Mesendoderm (in vitro differentiated cells): ENCODE measurements at regions not wholly inside any gene's neighbourhood (a gene's known extent, or its start where the extent isn't known, plus 50 kb on each side); places are given as distances from the start of the nearest gene placed in this dataset.
A peak's percentile ranks its signal among the peaks of the same experiment; 100 is the strongest.

Experiments used
- DNase-seq: peaks from one replicate; pipeline ENCODE4 v3.0.0; 2013
- H2AK5ac ChIP-seq: 2 replicates; pipeline ENCODE4 v1.6.1; 2013; ENCODE audit warnings: low read length, inconsistent platforms
- H2BK120ac ChIP-seq: 2 replicates; pipeline ENCODE4 v1.6.1; 2013; ENCODE audit warnings: low read depth, mild to moderate bottlenecking, low read length, moderate library complexity, mixed read lengths
- H2BK15ac ChIP-seq: replicated peaks from 2 replicates; pipeline ENCODE4 v1.6.1; 2013; ENCODE audit warnings: low read depth, mild to moderate bottlenecking, moderate library complexity
- H2BK5ac ChIP-seq: 2 replicates; pipeline ENCODE4 v1.6.1; 2013; ENCODE audit warnings: low read length, inconsistent platforms
- H3K18ac ChIP-seq: 2 replicates; pipeline ENCODE4 v1.6.1; 2013; ENCODE audit warnings: mild to moderate bottlenecking, low read length, mixed read lengths
- H3K23ac ChIP-seq: one replicate; pipeline ENCODE4 v1.6.1; 2013; ENCODE audit warnings: low read length
- H3K27ac ChIP-seq: 2 replicates; pipeline ENCODE4 v1.5.1; 2013; ENCODE audit warnings: low read depth, mild to moderate bottlenecking, inconsistent platforms, low read length, moderate library complexity
- H3K27me3 ChIP-seq: 2 replicates; pipeline ENCODE4 v1.6.1; 2013; ENCODE audit warnings: low read length, control low read depth, mild to moderate bottlenecking, inconsistent platforms; ENCODE audit not compliant: insufficient read depth, poor library complexity
- H3K36me3 ChIP-seq: 2 replicates; pipeline ENCODE4 v1.6.1; 2013; ENCODE audit warnings: low read length, inconsistent platforms; ENCODE audit not compliant: control insufficient read depth, insufficient read depth
- H3K4ac ChIP-seq: one replicate; pipeline ENCODE4 v1.6.1; 2013; ENCODE audit warnings: low read depth, mild to moderate bottlenecking, low read length, moderate library complexity
- H3K4me1 ChIP-seq: 2 replicates; pipeline ENCODE4 v1.6.1; 2013; ENCODE audit warnings: low read depth, low read length, inconsistent platforms; ENCODE audit not compliant: control insufficient read depth
- H3K4me2 ChIP-seq: 2 replicates; pipeline ENCODE4 v1.6.1; 2013; ENCODE audit warnings: low read length
- H3K4me3 ChIP-seq: 2 replicates; pipeline ENCODE4 v1.5.1; 2013; ENCODE audit warnings: mild to moderate bottlenecking, low read length
- H3K56ac ChIP-seq: one replicate; pipeline ENCODE4 v1.6.1; 2013; ENCODE audit warnings: low read length
- H3K79me1 ChIP-seq: 2 replicates; pipeline ENCODE4 v1.6.1; 2013; ENCODE audit warnings: low read length, inconsistent platforms
- H3K79me2 ChIP-seq: 2 replicates; pipeline ENCODE4 v1.6.1; 2013; ENCODE audit warnings: mild to moderate bottlenecking, low read length; ENCODE audit not compliant: control insufficient read depth, insufficient read depth
- H3K9ac ChIP-seq: 2 replicates; pipeline ENCODE4 v1.6.1; 2013; ENCODE audit warnings: low read length, inconsistent platforms
- H4K5ac ChIP-seq: one replicate; pipeline ENCODE4 v1.6.1; 2013; ENCODE audit warnings: low read length
- H4K8ac ChIP-seq: one replicate; pipeline ENCODE4 v1.6.1; 2013; ENCODE audit warnings: low read depth, mild to moderate bottlenecking, control low read depth, low read length, moderate library complexity
- WGBS: extraction: QIAGEN DNeasy Blood & Tissue Kit; methylation state at CpG from one replicate; pipeline ENCODE4 v1.1.7; 2013; ENCODE audit warnings: low lambda C conversion rate, missing lambda C conversion rate; ENCODE audit not compliant: insufficient coverage; ENCODE audit errors: extremely low coverage; 5-methylcytosine and 5-hydroxymethylcytosine counted together

DNA sequence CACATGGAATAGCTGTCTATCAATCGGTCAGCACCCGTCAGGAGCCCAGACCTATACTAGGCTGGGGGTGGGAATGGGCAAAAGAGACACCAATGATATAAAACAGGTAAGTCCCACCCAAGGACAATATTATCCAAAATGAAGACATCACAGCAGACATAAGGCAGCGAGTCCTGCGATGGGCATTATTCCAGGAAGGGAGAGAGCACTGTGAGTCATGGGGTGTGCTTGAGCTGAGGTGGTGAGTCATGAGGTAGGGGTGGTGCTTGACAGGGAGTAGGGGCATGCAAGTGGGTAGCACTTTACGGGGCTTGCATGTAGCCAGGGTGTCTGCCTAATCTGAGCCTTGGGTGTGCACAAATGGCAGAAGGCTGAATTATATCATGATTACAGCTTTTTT lies 605.0 kb upstream of the CADM1 start:
- H3K27me3 ChIP-seq: no peaks in the 10 kb centered on the region

DNA sequence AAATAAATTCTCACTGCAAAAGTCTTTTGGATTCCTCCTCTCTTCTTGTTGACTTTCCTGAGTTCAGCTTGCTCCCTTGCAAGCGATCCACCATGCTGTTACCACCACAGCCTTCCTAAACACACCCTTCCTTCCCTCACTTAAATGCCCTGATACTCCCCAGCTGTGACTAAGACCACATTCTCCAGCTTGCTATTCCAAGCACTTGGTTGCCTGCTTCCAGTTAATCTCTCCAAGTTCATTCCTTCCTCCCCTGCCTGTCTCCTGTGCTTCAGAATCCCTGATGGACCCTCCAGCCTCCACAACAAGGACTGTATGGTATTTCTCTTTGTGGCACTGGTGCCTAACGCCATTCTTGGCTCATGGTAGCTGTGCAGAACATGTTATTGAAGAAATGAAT lies 603.9 kb upstream of the CADM1 start:
- no peak overlapping the region for H2BK120ac ChIP-seq
- no peak overlapping the region for H3K23ac ChIP-seq
- no peak overlapping the region for H2BK5ac ChIP-seq
- no peaks in the 10 kb centered on the region for H3K79me2 ChIP-seq
- no peaks in the 10 kb centered on the region for H3K27me3 ChIP-seq
- H3K4me2 ChIP-seq: no peak overlapping the region
- WGBS: no CpG with 5 or more reads among the region's 2 CpGs
- H3K36me3 ChIP-seq: no peaks in the 10 kb centered on the region
- H2BK15ac ChIP-seq: no peak overlapping the region
- H3K79me1 ChIP-seq: no peaks in the 10 kb centered on the region
- H3K27ac ChIP-seq: no peak overlapping the region
- no peak overlapping the region for H3K4me3 ChIP-seq
- H3K9ac ChIP-seq: no peak overlapping the region
- no peak overlapping the region for H4K8ac ChIP-seq
- H3K4me1 ChIP-seq: peaks cover 8% of the 10 kb centered on the region
- DNase-seq: peak; percentile 48
- no peak overlapping the region for H2AK5ac ChIP-seq
- H3K18ac ChIP-seq: no peak overlapping the region
- H4K5ac ChIP-seq: no peak overlapping the region
- H3K56ac ChIP-seq: no peak overlapping the region
- H3K4ac ChIP-seq: no peak overlapping the region

More for the DNA sequence above, 605.0 kb upstream of the CADM1 start:
- H2BK5ac ChIP-seq: no peak overlapping the region
- H4K5ac ChIP-seq: no peak overlapping the region
- H2BK15ac ChIP-seq: no peak overlapping the region
- no peak overlapping the region for H3K56ac ChIP-seq
- no peak overlapping the region for H3K23ac ChIP-seq
- H4K8ac ChIP-seq: no peak overlapping the region
- H3K18ac ChIP-seq: no peak overlapping the region
- no peak overlapping the region for H2AK5ac ChIP-seq
- no peak overlapping the region for H3K4me2 ChIP-seq
- no peak overlapping the region for H3K9ac ChIP-seq
- no peak overlapping the region for H2BK120ac ChIP-seq
- WGBS: no CpG with 5 or more reads among the region's 5 CpGs
- H3K79me1 ChIP-seq: no peaks in the 10 kb centered on the region
- H3K27ac ChIP-seq: no peak overlapping the region
- no peak overlapping the region for H3K4ac ChIP-seq
- no peak for DNase-seq
- no peak overlapping the region for H3K4me3 ChIP-seq
- H3K79me2 ChIP-seq: no peaks in the 10 kb centered on the region
- no peaks in the 10 kb centered on the region for H3K36me3 ChIP-seq
- H3K4me1 ChIP-seq: peaks cover 11% of the 10 kb centered on the region

DNA sequence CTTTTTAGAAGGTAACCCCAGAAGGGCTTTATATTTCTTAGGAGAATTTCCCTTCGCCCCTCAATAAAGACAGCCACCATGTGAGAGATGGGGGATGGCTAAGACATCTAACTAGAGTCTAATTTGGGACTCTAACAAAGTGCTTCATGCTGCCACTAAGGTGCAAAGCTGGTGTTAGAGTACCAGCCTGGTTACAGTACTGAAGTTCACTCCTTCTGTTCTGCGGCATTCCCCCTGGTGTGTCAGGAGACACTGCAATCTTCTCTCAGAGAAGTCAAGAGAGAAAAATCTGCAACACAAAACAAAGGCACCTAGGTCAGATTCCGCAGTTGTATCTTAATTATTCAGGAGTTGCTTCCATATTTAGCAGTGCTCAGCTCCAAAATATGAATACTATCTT lies 603.0 kb upstream of the CADM1 start:
- H3K36me3 ChIP-seq: no peaks in the 10 kb centered on the region
- no peaks in the 10 kb centered on the region for H3K79me1 ChIP-seq
- H3K9ac ChIP-seq: no peak overlapping the region
- no peaks in the 10 kb centered on the region for H3K27me3 ChIP-seq
- no peak overlapping the region for H4K5ac ChIP-seq
- WGBS: no CpG with 5 or more reads among the region's 3 CpGs
- no peak overlapping the region for H2BK120ac ChIP-seq
- peaks cover 6% of the 10 kb centered on the region for H3K4me1 ChIP-seq
- no peak overlapping the region for H2BK5ac ChIP-seq
- H3K27ac ChIP-seq: no peak overlapping the region
- H3K18ac ChIP-seq: no peak overlapping the region
- DNase-seq: peak; percentile 40
- no peaks in the 10 kb centered on the region for H3K79me2 ChIP-seq
- H2AK5ac ChIP-seq: no peak overlapping the region
- no peak overlapping the region for H3K56ac ChIP-seq
- H3K4me2 ChIP-seq: no peak overlapping the region
- H3K23ac ChIP-seq: no peak overlapping the region
- H3K4ac ChIP-seq: no peak overlapping the region
- no peak overlapping the region for H2BK15ac ChIP-seq
- H4K8ac ChIP-seq: no peak overlapping the region
- no peak overlapping the region for H3K4me3 ChIP-seq

DNA sequence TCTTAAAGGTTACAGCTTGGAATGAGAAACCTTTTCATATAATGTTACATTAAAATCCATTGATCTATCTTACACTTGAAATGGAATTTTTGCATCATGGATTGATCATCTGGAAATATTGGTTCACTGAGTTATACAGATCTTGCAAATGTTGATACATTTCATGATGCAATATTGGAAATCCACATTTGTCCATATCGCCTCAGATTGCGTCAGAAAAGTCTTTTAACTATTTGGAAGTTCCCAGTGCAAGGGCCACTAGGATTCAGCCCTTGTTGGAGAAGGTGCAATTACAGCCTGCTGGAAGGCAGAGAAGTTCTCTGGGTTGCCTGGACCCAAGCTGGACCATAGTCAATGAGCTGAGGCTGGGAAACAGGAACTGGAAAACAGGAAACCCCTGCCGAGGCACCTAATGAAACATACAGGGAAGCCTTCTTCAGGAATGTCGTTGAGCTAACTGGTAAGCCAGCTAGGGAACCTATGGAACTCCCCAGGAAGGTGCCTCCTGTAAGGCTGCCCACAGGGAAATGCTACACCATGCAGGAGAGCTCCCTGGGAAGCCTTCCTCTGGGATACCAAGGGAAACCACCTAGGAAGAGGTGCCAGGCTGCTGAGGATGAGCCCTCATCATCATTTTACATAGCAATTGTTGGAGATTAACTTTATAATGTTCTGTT lies 600.4 kb upstream of the CADM1 start:
- Histone ChIP-seq H3K56ac (no peak overlapping the region), H3K4ac (no peak overlapping the region), H2AK5ac (no peak overlapping the region), H3K9ac (no peak overlapping the region), H3K23ac (no peak overlapping the region), H2BK5ac (no peak overlapping the region), H3K4me1 (peaks cover 6% of the 10 kb centered on the region), H2BK15ac (no peak overlapping the region), H3K27me3 (no peaks in the 10 kb centered on the region), H3K36me3 (no peaks in the 10 kb centered on the region), H3K18ac (no peak overlapping the region), H4K8ac (no peak overlapping the region), H3K27ac (no peak overlapping the region), H3K4me2 (no peak overlapping the region), H3K79me1 (no peaks in the 10 kb centered on the region), H4K5ac (no peak overlapping the region), H2BK120ac (no peak overlapping the region), H3K4me3 (no peak overlapping the region), H3K79me2 (no peaks in the 10 kb centered on the region)
- no peak for DNase-seq
- no CpG with 5 or more reads among the region's 4 CpGs for WGBS

DNA sequence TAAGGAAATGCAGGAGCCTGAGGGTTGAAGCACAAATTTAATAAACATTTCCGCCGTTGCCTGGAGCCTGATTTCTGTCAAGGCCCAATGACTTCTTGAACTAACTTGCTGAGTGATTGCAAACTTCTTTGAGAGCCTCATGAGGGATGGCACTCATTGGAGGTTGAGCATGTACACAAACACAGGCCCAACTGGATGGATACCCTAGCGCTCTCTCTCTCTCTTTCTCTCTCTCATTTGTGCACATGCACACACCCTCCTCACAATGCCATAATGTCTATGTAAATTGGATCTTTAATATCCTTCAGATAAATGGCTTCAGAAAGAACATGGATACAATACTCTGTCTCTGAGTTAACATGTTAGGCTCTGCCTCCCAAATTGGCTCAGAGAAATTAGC lies 597.7 kb upstream of the CADM1 start:
- Histone ChIP-seq H3K4me3 (no peak overlapping the region), H3K18ac (no peak overlapping the region), H3K4me1 (peaks cover 4% of the 10 kb centered on the region), H3K4ac (no peak overlapping the region), H4K5ac (no peak overlapping the region), H3K23ac (no peak overlapping the region), H3K36me3 (no peaks in the 10 kb centered on the region), H2BK120ac (no peak overlapping the region), H4K8ac (no peak overlapping the region), H3K4me2 (no peak overlapping the region), H2BK15ac (no peak overlapping the region), H3K27me3 (no peaks in the 10 kb centered on the region), H3K79me1 (no peaks in the 10 kb centered on the region), H3K9ac (no peak overlapping the region), H3K56ac (no peak overlapping the region), H2AK5ac (no peak overlapping the region), H2BK5ac (no peak overlapping the region), H3K79me2 (no peaks in the 10 kb centered on the region), H3K27ac (no peak overlapping the region)
- WGBS: no CpG with 5 or more reads among the region's 3 CpGs
- no peak for DNase-seq

DNA sequence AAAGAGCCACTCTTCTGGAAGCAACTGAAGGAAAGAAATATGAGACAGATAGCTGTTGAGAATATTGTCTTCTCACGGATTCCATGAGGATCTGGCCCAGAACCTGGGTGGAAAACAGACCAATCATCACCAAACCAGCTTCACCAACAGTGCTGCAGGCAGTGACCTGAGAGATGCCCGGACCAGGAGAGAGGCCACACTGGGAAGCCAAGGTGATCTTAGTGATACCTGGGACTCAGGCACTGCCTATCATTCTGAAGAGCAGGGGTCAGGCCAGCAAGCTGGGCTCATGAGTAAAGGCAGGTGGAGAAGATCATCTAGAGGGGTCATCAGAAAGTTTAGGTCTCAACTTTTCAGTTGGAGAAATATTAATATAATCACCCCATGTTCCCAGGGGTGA lies 595.8 kb upstream of the CADM1 start:
- Histone ChIP-seq H3K4me3 (no peak overlapping the region), H3K4me2 (no peak overlapping the region), H2AK5ac (no peak overlapping the region), H3K4ac (no peak overlapping the region), H3K36me3 (no peaks in the 10 kb centered on the region), H4K8ac (no peak overlapping the region), H4K5ac (no peak overlapping the region), H2BK5ac (no peak overlapping the region), H3K56ac (no peak overlapping the region), H2BK120ac (no peak overlapping the region), H2BK15ac (no peak overlapping the region), H3K23ac (no peak overlapping the region), H3K79me1 (no peaks in the 10 kb centered on the region), H3K4me1 (no peaks in the 10 kb centered on the region), H3K27ac (no peak overlapping the region), H3K27me3 (no peaks in the 10 kb centered on the region), H3K9ac (no peak overlapping the region), H3K18ac (no peak overlapping the region), H3K79me2 (no peaks in the 10 kb centered on the region)
- DNase-seq: no peak
- WGBS: no CpG with 5 or more reads among the region's 2 CpGs
